ENCODE measurements at regions not wholly inside any gene's neighbourhood (a gene's known extent, or its start where the extent isn't known, plus 50 kb on each side); places are given as distances from the start of the nearest gene placed in this dataset.
"Not testable (repeated sequence)": the region's sequence is repeated elsewhere in the genome, so short reads cannot be mapped to it uniquely, and the experiment has no call there.

DNA sequence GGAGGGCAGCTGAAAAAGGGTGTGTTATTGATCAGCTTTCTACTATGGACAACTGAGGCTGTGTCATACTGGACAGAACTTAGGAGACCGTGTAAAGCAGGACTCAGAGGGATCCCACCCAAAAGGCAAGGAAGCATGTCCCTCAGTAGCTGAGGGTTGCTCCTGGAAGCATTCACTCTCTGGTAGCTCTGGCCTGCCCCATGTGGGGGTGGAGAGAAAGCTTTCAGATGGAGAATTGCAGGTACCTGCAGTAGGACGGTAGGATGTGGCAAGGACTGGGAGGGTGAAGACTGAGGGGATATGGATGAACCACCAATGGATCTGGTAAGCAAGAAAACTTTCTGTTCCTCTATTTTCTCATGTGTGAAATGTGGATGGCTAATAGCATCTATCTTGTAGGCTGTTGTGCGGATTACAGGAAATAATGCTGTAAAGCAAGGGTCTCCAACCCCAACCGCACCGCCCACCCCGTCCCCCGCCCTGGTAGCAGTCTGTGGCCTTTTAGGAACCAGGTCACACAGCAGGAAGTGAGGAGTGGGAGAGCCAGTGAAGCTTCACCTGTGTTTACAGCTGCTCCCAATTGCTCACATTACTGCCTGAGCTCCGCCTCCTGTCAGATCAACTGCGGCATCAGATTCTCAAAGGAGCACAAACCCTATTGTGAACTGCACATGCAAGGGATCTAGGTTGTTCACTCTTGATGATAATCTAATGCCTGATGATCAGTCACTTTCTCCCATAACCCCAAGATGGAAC is 157.7 kb upstream of the PROK2 start:
- intact Hi-C loops (cut with DNase I; ENCODE audit: low total_unique reads) (no loop called here), in situ Hi-C loops (cut with MboI; ENCODE audit: low sequenced_read_pairs in 4 of 4) (no loop called here)
- no peaks in the 10 kb centered on the region for H3K9me3 ChIP-seq
- no peaks in the 10 kb centered on the region for H3K36me3 ChIP-seq
- no peak overlapping the region for H3K4me3 ChIP-seq
- H3K27ac ChIP-seq: no peak overlapping the region
- no peak for ATAC-seq
- no peaks in the 10 kb centered on the region for H3K4me1 ChIP-seq
- no peaks in the 10 kb centered on the region for H3K27me3 ChIP-seq
- DNase-seq: no peak
- TF ChIP-seq, protein P1, sequence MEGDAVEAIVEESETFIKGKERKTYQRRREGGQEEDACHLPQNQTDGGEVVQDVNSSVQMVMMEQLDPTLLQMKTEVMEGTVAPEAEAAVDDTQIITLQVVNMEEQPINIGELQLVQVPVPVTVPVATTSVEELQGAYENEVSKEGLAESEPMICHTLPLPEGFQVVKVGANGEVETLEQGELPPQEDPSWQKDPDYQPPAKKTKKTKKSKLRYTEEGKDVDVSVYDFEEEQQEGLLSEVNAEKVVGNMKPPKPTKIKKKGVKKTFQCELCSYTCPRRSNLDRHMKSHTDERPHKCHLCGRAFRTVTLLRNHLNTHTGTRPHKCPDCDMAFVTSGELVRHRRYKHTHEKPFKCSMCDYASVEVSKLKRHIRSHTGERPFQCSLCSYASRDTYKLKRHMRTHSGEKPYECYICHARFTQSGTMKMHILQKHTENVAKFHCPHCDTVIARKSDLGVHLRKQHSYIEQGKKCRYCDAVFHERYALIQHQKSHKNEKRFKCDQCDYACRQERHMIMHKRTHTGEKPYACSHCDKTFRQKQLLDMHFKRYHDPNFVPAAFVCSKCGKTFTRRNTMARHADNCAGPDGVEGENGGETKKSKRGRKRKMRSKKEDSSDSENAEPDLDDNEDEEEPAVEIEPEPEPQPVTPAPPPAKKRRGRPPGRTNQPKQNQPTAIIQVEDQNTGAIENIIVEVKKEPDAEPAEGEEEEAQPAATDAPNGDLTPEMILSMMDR (IDR thresholded peaks at IDR 0.05 in 4 of 5, conservative IDR thresholded peaks at IDR 0.05 in 1 of 5): no peak
- no peak for TF ChIP-seq POLR2A (IDR thresholded peaks at IDR 0.05)

DNA sequence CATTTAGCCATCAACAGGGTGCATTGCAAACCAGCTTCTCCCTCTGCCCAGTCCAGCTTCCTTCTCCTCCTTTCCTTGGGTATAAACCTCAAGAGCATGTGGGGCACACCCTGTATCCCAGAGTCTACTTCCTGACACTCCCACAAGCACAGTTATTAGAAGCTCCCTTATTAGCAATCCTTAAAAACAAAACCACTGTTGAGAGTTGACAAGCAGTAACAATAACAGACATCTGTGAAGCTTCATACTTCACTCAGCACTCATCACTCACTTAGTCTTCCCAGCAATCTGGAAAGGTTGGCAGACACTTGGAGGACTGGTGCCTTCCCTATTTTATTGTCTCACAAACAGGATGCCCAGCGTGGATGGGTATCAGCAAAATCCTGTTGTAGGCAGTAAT is 155.5 kb upstream of the PROK2 start:
- in situ Hi-C loops (cut with MboI; ENCODE audit: low sequenced_read_pairs in 4 of 4) (no loop called here), intact Hi-C loops (cut with DNase I; ENCODE audit: low total_unique reads) (no loop called here)
- H3K27ac ChIP-seq: no peak overlapping the region
- H3K4me1 ChIP-seq: no peaks in the 10 kb centered on the region
- DNase-seq (no peak), ATAC-seq (no peak)
- TF ChIP-seq, protein P1 (IDR thresholded peaks at IDR 0.05 in 4 of 5, conservative IDR thresholded peaks at IDR 0.05 in 1 of 5): no peak
- no peak for TF ChIP-seq POLR2A (IDR thresholded peaks at IDR 0.05)
- no peaks in the 10 kb centered on the region for H3K9me3 ChIP-seq
- no peak overlapping the region for H3K4me3 ChIP-seq
- H3K27me3 ChIP-seq: no peaks in the 10 kb centered on the region
- no peaks in the 10 kb centered on the region for H3K36me3 ChIP-seq

DNA sequence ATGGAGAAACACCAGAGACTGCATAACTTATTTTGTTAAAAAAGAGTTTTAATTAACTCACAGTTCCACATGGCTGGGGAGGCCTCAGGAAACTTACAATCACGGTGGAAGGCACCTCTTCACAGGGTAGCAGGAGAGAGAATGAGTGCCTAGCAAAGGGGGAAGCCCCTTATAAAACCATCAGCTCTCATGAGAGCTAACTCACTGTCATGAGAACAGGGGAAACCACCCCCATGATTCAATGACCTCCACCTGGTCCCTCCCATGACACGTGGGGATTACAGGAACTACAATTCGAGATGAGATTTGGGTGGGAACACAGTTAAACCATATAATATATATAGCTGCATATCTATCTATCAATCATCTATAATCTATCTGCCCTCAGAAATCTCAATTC is 153.1 kb upstream of the PROK2 start:
- H3K9me3 ChIP-seq; H3K36me3 ChIP-seq; H3K27me3 ChIP-seq; H3K4me3 ChIP-seq; intact Hi-C loops (cut with DNase I; ENCODE audit: low total_unique reads); DNase-seq; H3K4me1 ChIP-seq; H3K27ac ChIP-seq; in situ Hi-C loops (cut with MboI; ENCODE audit: low sequenced_read_pairs in 4 of 4); ATAC-seq: not testable (repeated sequence)

DNA sequence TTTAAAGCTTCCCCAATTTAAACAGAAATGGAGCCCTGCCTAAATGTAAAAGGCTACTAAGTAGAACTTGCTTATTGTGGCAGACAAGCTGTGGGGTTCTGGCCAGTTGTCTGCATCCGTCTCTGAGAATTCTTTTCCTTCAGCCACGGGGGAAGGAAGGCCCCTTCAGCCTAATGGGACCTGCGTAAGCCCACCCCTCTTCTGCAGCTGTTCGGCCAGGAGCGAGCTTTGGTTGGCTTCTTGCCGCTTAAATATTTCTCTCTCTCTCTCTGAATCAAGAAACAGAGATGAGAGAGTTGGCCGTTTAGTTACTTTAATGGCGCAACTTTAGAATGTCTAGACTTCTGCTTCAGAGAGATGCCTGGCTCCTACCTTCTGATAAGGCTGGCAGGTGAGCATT is 151.7 kb upstream of the PROK2 start:
- in situ Hi-C loops (cut with MboI; ENCODE audit: low sequenced_read_pairs in 4 of 4): no loop called here
- no peak for TF ChIP-seq POLR2A (IDR thresholded peaks at IDR 0.05)
- TF ChIP-seq, protein P1 (IDR thresholded peaks at IDR 0.05 in 4 of 5, conservative IDR thresholded peaks at IDR 0.05 in 1 of 5): no peak
- DNase-seq: no peak
- Histone ChIP-seq H3K9me3 (no peaks in the 10 kb centered on the region), H3K27me3 (no peaks in the 10 kb centered on the region), H3K4me1 (no peaks in the 10 kb centered on the region), H3K4me3 (no peak overlapping the region), H3K36me3 (no peaks in the 10 kb centered on the region), H3K27ac (no peak overlapping the region)
- no peak for ATAC-seq
- intact Hi-C loops (cut with DNase I; ENCODE audit: low total_unique reads): no loop called here

DNA sequence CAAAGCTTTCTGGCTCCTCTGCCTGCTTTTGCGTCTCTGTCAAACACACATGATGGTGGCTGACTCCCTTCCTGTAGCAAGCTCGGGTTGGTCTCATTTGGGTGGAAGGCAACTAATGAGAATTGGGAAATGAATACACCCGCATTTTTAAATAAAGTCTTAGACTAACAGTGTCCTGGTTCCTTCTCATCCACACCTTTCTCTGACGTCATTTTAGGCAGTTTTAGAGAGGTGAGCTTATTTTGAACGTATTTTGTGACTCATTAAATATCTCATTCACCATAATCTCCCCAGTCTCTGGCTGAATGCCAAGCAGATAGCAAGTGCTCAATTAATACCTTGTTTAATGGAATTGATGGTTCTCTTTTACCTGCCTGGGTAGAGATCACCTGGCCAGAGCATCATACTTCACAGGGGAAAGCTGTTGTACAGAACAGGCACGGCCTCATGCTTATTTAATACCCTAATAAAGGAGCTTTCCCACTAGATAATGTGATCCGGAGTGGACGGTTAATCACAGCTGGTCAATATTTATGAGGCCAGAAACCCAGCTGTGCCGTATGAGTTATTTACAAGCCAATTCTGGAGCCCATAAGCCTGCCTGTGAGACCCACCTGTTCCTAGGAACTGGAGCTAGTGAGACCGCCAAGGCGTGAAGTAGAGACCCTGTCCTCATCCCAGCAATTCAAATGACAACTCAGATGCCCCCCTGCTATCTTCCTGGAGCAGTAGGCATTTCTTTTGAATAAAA is 149.7 kb upstream of the PROK2 start:
- Histone ChIP-seq H3K27ac (no peak overlapping the region), H3K4me3 (no peak overlapping the region), H3K4me1 (no peaks in the 10 kb centered on the region), H3K9me3 (no peaks in the 10 kb centered on the region), H3K36me3 (no peaks in the 10 kb centered on the region), H3K27me3 (no peaks in the 10 kb centered on the region)
- no peak for ATAC-seq
- intact Hi-C loops (cut with DNase I; ENCODE audit: low total_unique reads) (no loop called here), in situ Hi-C loops (cut with MboI; ENCODE audit: low sequenced_read_pairs in 4 of 4) (no loop called here)
- DNase-seq: no peak
- no peak for TF ChIP-seq POLR2A (IDR thresholded peaks at IDR 0.05)
- TF ChIP-seq, protein P1 (IDR thresholded peaks at IDR 0.05 in 4 of 5, conservative IDR thresholded peaks at IDR 0.05 in 1 of 5): no peak

Data from gastrocnemius medialis (tissue), 4 donors.